ENCODE measurements at regions not wholly inside any gene's neighbourhood (a gene's known extent, or its start where the extent isn't known, plus 50 kb on each side); places are given as distances from the start of the nearest gene placed in this dataset.

- H3K27ac ChIP-seq, result no peak overlapping the region
- TF ChIP-seq POLR2AphosphoS5 (IDR thresholded peaks at IDR 0.05) (no peak), EP300 (IDR thresholded peaks at IDR 0.05) (no peak), POLR2A (IDR thresholded peaks at IDR 0.05) (no peak), CTCF (IDR thresholded peaks at IDR 0.05) (no peak)
- no peaks in the 10 kb centered on the region for H3K27me3 ChIP-seq
- no peak overlapping the region for H3K4me3 ChIP-seq
- peaks cover 0 to 5% (median 0%) of the 10 kb centered on the region in 3 donors for H3K4me1 ChIP-seq
- peak; percentile 61 for ATAC-seq
- no peaks in the 10 kb centered on the region for H3K36me3 ChIP-seq
- H3K9me3 ChIP-seq, result no peaks in the 10 kb centered on the region
- WGBS, 2 donors (ENCODE audit: low coverage in 1 of 2), result 67% methylated on average over 1 of the region's 2 CpGs; no CpG with 5 or more reads in 1 of the 2 donors
Measured at GRCh38 chr4:107392951-107393350, 327.1 kb downstream of the PAPSS1 start.

GRCh38 chr4:107392380-107392779, 327.7 kb downstream of the PAPSS1 start:
- Histone ChIP-seq H3K36me3 (no peaks in the 10 kb centered on the region), H3K4me1 (peaks cover 0 to 5% (median 0%) of the 10 kb centered on the region in 3 donors), H3K9me3 (no peaks in the 10 kb centered on the region), H3K4me3 (no peak overlapping the region), H3K27me3 (no peaks in the 10 kb centered on the region), H3K27ac (no peak overlapping the region)
- TF ChIP-seq CTCF (IDR thresholded peaks at IDR 0.05) (no peak), EP300 (IDR thresholded peaks at IDR 0.05) (no peak)
- ATAC-seq, result no peak
- WGBS, 2 donors (ENCODE audit: low coverage in 1 of 2), result 60 to 67% methylated on average over 3 of the region's 3 CpGs

GRCh38 chr4:107391630-107392028, 328.4 kb downstream of the PAPSS1 start:
- no peaks in the 10 kb centered on the region for H3K9me3 ChIP-seq
- 74 to 76% methylated on average over 3 of the region's 3 CpGs for WGBS, 2 donors (ENCODE audit: low coverage in 1 of 2)
- peaks cover 0 to 5% (median 0%) of the 10 kb centered on the region in 3 donors for H3K4me1 ChIP-seq
- no peak overlapping the region for H3K27ac ChIP-seq
- no peaks in the 10 kb centered on the region for H3K27me3 ChIP-seq
- TF ChIP-seq CTCF (IDR thresholded peaks at IDR 0.05) (no peak), POLR2AphosphoS5 (IDR thresholded peaks at IDR 0.05) (no peak), POLR2A (IDR thresholded peaks at IDR 0.05) (no peak)
- no peak for ATAC-seq
- no peaks in the 10 kb centered on the region for H3K36me3 ChIP-seq
- H3K4me3 ChIP-seq, result no peak overlapping the region

- Histone ChIP-seq H3K27ac (no peak overlapping the region), H3K27me3 (no peaks in the 10 kb centered on the region), H3K9me3 (no peaks in the 10 kb centered on the region), H3K4me1 (peaks cover 0 to 5% (median 0%) of the 10 kb centered on the region in 3 donors), H3K36me3 (no peaks in the 10 kb centered on the region), H3K4me3 (no peak overlapping the region)
- no peak for TF ChIP-seq EP300 (IDR thresholded peaks at IDR 0.05)
- no peak for TF ChIP-seq CTCF (IDR thresholded peaks at IDR 0.05)
- no peak for TF ChIP-seq POLR2A (IDR thresholded peaks at IDR 0.05)
- WGBS, 2 donors (ENCODE audit: low coverage in 1 of 2), result 83 to 100% methylated on average over 1 to 2 of the region's 2 CpGs
- ATAC-seq, result no peak
Measured at GRCh38 chr4:107391009-107391629, 328.9 kb downstream of the PAPSS1 start.

GRCh38 chr4:107389965-107390364, 330.1 kb downstream of the PAPSS1 start:
- Histone ChIP-seq H3K27me3 (no peaks in the 10 kb centered on the region), H3K36me3 (no peaks in the 10 kb centered on the region), H3K4me1 (peaks cover 0 to 5% (median 0%) of the 10 kb centered on the region in 3 donors), H3K9me3 (no peaks in the 10 kb centered on the region), H3K27ac (no peak overlapping the region), H3K4me3 (no peak overlapping the region)
- no peak for TF ChIP-seq EP300 (IDR thresholded peaks at IDR 0.05)
- TF ChIP-seq POLR2A (IDR thresholded peaks at IDR 0.05), result no peak
- TF ChIP-seq CTCF (IDR thresholded peaks at IDR 0.05), result no peak
- ATAC-seq, result no peak
